OCI-LY7 (cell line): ENCODE measurements at regions not wholly inside any gene's neighbourhood (a gene's known extent, or its start where the extent isn't known, plus 50 kb on each side); places are given as distances from the start of the nearest gene placed in this dataset.

Source experiments
- BruUV-seq: library from RNA; stranded (reverse); fragments of 400-500 nt; replicated peaks from 2 replicates; lab custom pipeline; 2021; lab: Mats Ljungman, UMichigan
- CTCF ChIA-PET: fragments of 300-600 bp; sonication (Branson Sonifier 250); formaldehyde crosslinking; loops from one replicate; lab custom pipeline; 2022; ENCODE audit warnings: antibody characterized with exemption; ENCODE audit not compliant: unreplicated experiment; lab: Charles Lee
- POLR2A ChIA-PET: fragments of 300-600 bp; sonication (Branson Sonifier 250); formaldehyde crosslinking; loops from one replicate; lab custom pipeline; 2022; ENCODE audit warnings: antibody characterized with exemption; lab: Charles Lee
- DNase-seq: peaks from one replicate; pipeline ENCODE4 v3.0.0-alpha.2; 2015; ENCODE audit warnings: low spot score
- H2AFZ ChIP-seq: fragments of 200-600 bp; sonication (generic), shearing (Covaris generic); 2 replicates; pipeline ENCODE4 v1.6.1; 2014; ENCODE audit warnings: mild to moderate bottlenecking, antibody characterized with exemption, low read length, moderate library complexity
- H3K27ac ChIP-seq: fragments of 200-600 bp; sonication (generic); 2 replicates; pipeline ENCODE4 v1.5.1; 2014; ENCODE audit warnings: mixed run types, low read depth, mild to moderate bottlenecking, moderate library complexity, low read length, inconsistent platforms; ENCODE audit not compliant: poor library complexity, severe bottlenecking
- H3K36me3 ChIP-seq: fragments of 200-600 bp; sonication (generic); 2 replicates; pipeline ENCODE4 v1.6.1; 2014; ENCODE audit warnings: mild to moderate bottlenecking, antibody characterized with exemption, low read length, moderate library complexity, mixed read lengths; ENCODE audit not compliant: insufficient read depth
- H3K4me1 ChIP-seq: fragments of 200-600 bp; sonication (generic); 2 replicates; pipeline ENCODE4 v1.5.1; 2014; ENCODE audit warnings: mild to moderate bottlenecking, low read length; ENCODE audit not compliant: insufficient read depth, poor library complexity, severe bottlenecking
- H3K4me2 ChIP-seq: fragments of 200-600 bp; sonication (generic); 2 replicates; pipeline ENCODE4 v1.6.1; 2014; ENCODE audit warnings: mild to moderate bottlenecking, low read length
- H3K4me3 ChIP-seq: fragments of 200-600 bp; sonication (generic); 2 replicates; pipeline ENCODE4 v1.5.1; 2014; ENCODE audit warnings: mild to moderate bottlenecking, low read depth, low read length; ENCODE audit not compliant: poor library complexity, severe bottlenecking
- H3K79me2 ChIP-seq: fragments of 200-600 bp; sonication (generic); 2 replicates; pipeline ENCODE4 v1.6.1; 2016; ENCODE audit warnings: low read depth, mild to moderate bottlenecking, low read length, moderate library complexity, mixed read lengths; ENCODE audit not compliant: insufficient read depth
- H3K9me2 ChIP-seq: fragments of 200-600 bp; sonication (generic); 2 replicates; pipeline ENCODE4 v1.6.1; 2016; ENCODE audit warnings: mild to moderate bottlenecking, low read length, mixed read lengths; ENCODE audit not compliant: insufficient read depth
- H3K9me3 ChIP-seq: fragments of 200-600 bp; sonication (generic); 2 replicates; pipeline ENCODE4 v1.6.1; 2014; ENCODE audit warnings: mild to moderate bottlenecking, mixed run types, low read length, mixed read lengths
- H4K20me1 ChIP-seq: fragments of 200-600 bp; sonication (generic); 2 replicates; pipeline ENCODE4 v1.6.1; 2014; ENCODE audit warnings: mild to moderate bottlenecking, antibody characterized with exemption, low read length, moderate library complexity, mixed read lengths; ENCODE audit not compliant: insufficient read depth
- CTCF ChIP-seq: fragments of 200-600 bp; sonication (generic); conservative IDR thresholded peaks from 2 replicates; pipeline ENCODE4 v1.5.1; 2014; ENCODE audit warnings: mild to moderate bottlenecking, antibody characterized with exemption, low read length, moderate library complexity, mixed read lengths
- EZH2phosphoT487 ChIP-seq: fragments of 200-600 bp; sonication (generic); IDR thresholded peaks from 2 replicates; pipeline ENCODE4 v1.6.1; 2018; ENCODE audit warnings: low read depth, borderline replicate concordance, mild to moderate bottlenecking, mixed run types, antibody characterized with exemption, low read length, moderate library complexity, mixed read lengths
- intact Hi-C: fragments of 100-400 bp; cut with micrococcal nuclease; formaldehyde crosslinking; loops from one replicate; pipeline ENCODE4 v1.10.0; 2022; ENCODE audit not compliant: unreplicated experiment

- Histone ChIP-seq H3K9me3 (no peaks in the 10 kb centered on the region), H3K4me1 (no peaks in the 10 kb centered on the region), H2AFZ (no peak overlapping the region), H3K79me2 (no peaks in the 10 kb centered on the region), H4K20me1 (no peaks in the 10 kb centered on the region), H3K27ac (no peak overlapping the region), H3K36me3 (no peaks in the 10 kb centered on the region), H3K9me2 (no peaks in the 10 kb centered on the region), H3K4me2 (no peak overlapping the region), H3K4me3 (no peak overlapping the region)
- CTCF ChIA-PET, result interaction anchor here (1.0 kb wide), 1 partner anchor 17 kb away, joined by 3 read pairs; no protein-coding TSS in a partner anchor
- TF ChIP-seq EZH2phosphoT487 (no peak), CTCF (no peak)
- intact Hi-C loops, result no loop called here
- no TSS peak for BruUV-seq
- POLR2A ChIA-PET, result interaction anchor here (1.0 kb wide), 1 partner anchor 10 kb away, joined by 4 read pairs; no protein-coding TSS in a partner anchor
- no peak for DNase-seq
Measured at GRCh38 chr5:60470881-60471280, 229.1 kb downstream of the DEPDC1B start.

- no peak overlapping the region for H3K27ac ChIP-seq
- BruUV-seq, result no TSS peak
- H2AFZ ChIP-seq, result no peak overlapping the region
- no peak overlapping the region for H3K4me3 ChIP-seq
- no peak overlapping the region for H3K4me2 ChIP-seq
- POLR2A ChIA-PET, result interaction anchor here (1.0 kb wide), 1 partner anchor 12 kb away, joined by 3 read pairs; no protein-coding TSS in a partner anchor
- no peaks in the 10 kb centered on the region for H3K9me3 ChIP-seq
- no peaks in the 10 kb centered on the region for H3K4me1 ChIP-seq
- H4K20me1 ChIP-seq, result no peaks in the 10 kb centered on the region
- no peaks in the 10 kb centered on the region for H3K9me2 ChIP-seq
- H3K36me3 ChIP-seq, result no peaks in the 10 kb centered on the region
- DNase-seq, result no peak
- no peak for TF ChIP-seq EZH2phosphoT487
- TF ChIP-seq CTCF, result no peak
- CTCF ChIA-PET, result no interaction called here
- H3K79me2 ChIP-seq, result no peaks in the 10 kb centered on the region
- intact Hi-C loops, result no loop called here
Measured at GRCh38 chr5:60469286-60469685, 230.7 kb downstream of the DEPDC1B start.

GRCh38 chr5:60463179-60463868, 236.6 kb downstream of the DEPDC1B start:
- no peaks in the 10 kb centered on the region for H3K9me3 ChIP-seq
- no peak overlapping the region for H3K4me2 ChIP-seq
- H3K9me2 ChIP-seq, result no peaks in the 10 kb centered on the region
- H3K4me3 ChIP-seq, result no peak overlapping the region
- TF ChIP-seq EZH2phosphoT487 (no peak), CTCF (no peak)
- H2AFZ ChIP-seq, result no peak overlapping the region
- ChIA-PET CTCF (no interaction called here), POLR2A (interaction anchor here (1.2 kb wide), 1 partner anchor 18 kb away, joined by 3 read pairs; no protein-coding TSS in a partner anchor)
- no peaks in the 10 kb centered on the region for H4K20me1 ChIP-seq
- no TSS peak for BruUV-seq
- intact Hi-C loops, result no loop called here
- H3K36me3 ChIP-seq, result no peaks in the 10 kb centered on the region
- H3K4me1 ChIP-seq, result no peaks in the 10 kb centered on the region
- no peak for DNase-seq
- no peaks in the 10 kb centered on the region for H3K79me2 ChIP-seq
- H3K27ac ChIP-seq, result no peak overlapping the region
